ENCODE measurements at regions not wholly inside any gene's neighbourhood (a gene's known extent, or its start where the extent isn't known, plus 50 kb on each side); places are given as distances from the start of the nearest gene placed in this dataset.

GRCh38 chr1:81585371-81585770 lies 215.4 kb upstream of the ADGRL2 start:
- TF ChIP-seq CTCF (IDR thresholded peaks at IDR 0.05) (no peak), ZFX (IDR thresholded peaks at IDR 0.05; ENCODE audit: borderline replicate concordance) (no peak)
